SU-DHL-6 (cell line): ENCODE measurements at regions not wholly inside any gene's neighbourhood (a gene's known extent, or its start where the extent isn't known, plus 50 kb on each side); places are given as distances from the start of the nearest gene placed in this dataset.

Source experiments
- EZH2phosphoT487 ChIP-seq: fragments of 200-600 bp; sonication (generic), shearing (Covaris generic); conservative IDR thresholded peaks from 2 replicates; pipeline ENCODE4 v1.6.1; 2018; ENCODE audit warnings: mild to moderate bottlenecking, antibody characterized with exemption, low read length, moderate library complexity, mixed read lengths
- TF ChIP-seq, protein P1 (sequence below): fragments of 200-600 bp; sonication (generic); IDR thresholded peaks from one replicate; pipeline ENCODE4 v1.5.1; 2017; ENCODE audit warnings: antibody characterized with exemption, mild to moderate bottlenecking, low read length, moderate library complexity; ENCODE audit not compliant: insufficient read depth, poor library complexity, severe bottlenecking

DNA sequence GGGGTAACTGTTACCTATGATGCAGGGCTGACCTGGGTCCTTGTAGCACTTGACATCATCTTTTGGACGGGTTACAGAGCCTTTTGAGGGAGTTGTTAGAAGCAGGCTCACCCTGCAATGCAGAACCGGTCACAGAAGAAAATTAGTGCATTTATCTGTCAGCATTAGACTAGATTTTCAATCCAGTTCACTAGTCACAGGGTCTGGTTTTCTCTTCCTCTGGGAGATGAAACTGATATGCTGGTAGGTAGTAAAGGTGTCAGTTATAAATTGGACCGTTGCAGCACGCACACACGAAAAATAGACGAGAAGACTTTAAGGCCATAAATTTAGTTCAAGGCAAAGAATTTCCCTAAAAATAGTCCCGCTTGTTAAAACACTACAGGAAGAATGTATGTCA is 532.3 kb upstream of the ATP11B start:
- TF ChIP-seq, protein P1, sequence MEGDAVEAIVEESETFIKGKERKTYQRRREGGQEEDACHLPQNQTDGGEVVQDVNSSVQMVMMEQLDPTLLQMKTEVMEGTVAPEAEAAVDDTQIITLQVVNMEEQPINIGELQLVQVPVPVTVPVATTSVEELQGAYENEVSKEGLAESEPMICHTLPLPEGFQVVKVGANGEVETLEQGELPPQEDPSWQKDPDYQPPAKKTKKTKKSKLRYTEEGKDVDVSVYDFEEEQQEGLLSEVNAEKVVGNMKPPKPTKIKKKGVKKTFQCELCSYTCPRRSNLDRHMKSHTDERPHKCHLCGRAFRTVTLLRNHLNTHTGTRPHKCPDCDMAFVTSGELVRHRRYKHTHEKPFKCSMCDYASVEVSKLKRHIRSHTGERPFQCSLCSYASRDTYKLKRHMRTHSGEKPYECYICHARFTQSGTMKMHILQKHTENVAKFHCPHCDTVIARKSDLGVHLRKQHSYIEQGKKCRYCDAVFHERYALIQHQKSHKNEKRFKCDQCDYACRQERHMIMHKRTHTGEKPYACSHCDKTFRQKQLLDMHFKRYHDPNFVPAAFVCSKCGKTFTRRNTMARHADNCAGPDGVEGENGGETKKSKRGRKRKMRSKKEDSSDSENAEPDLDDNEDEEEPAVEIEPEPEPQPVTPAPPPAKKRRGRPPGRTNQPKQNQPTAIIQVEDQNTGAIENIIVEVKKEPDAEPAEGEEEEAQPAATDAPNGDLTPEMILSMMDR, result no peak
- no peak for TF ChIP-seq EZH2phosphoT487
